ENCODE measurements at regions not wholly inside any gene's neighbourhood (a gene's known extent, or its start where the extent isn't known, plus 50 kb on each side); places are given as distances from the start of the nearest gene placed in this dataset.

- TF ChIP-seq CTCF (IDR thresholded peaks at IDR 0.05; ENCODE audit: extremely low read depth in 1 of 2, insufficient read depth in 1 of 2, low read depth in 1 of 2, low read length in 2 of 2) (no peak), POLR2A (IDR thresholded peaks at IDR 0.05; ENCODE audit: low read depth, low read length) (no peak), JUN (IDR thresholded peaks at IDR 0.05; ENCODE audit: borderline replicate concordance, insufficient read depth, insufficient read length, low read depth) (no peak), EZH2 (IDR thresholded peaks at IDR 0.05; ENCODE audit: borderline replicate concordance, low read depth, low read length, severe bottlenecking) (no peak)
Observed at GRCh38 chr4:89604951-89605350, 232.0 kb downstream of the SNCA start.
